GM18867 (cell line): ENCODE measurements at regions not wholly inside any gene's neighbourhood (a gene's known extent, or its start where the extent isn't known, plus 50 kb on each side); places are given as distances from the start of the nearest gene placed in this dataset.

Source experiments
- ATAC-seq: cut with Tn5 transposase; IDR thresholded peaks from one replicate; pipeline ENCODE4 v1.9.1; 2021; ENCODE audit warnings: mild to moderate bottlenecking, moderate library complexity; ENCODE audit not compliant: unreplicated experiment

- ATAC-seq: no peak
Observed at GRCh38 chr1:56168176-56168575, 411.2 kb downstream of the PLPP3 start.

DNA sequence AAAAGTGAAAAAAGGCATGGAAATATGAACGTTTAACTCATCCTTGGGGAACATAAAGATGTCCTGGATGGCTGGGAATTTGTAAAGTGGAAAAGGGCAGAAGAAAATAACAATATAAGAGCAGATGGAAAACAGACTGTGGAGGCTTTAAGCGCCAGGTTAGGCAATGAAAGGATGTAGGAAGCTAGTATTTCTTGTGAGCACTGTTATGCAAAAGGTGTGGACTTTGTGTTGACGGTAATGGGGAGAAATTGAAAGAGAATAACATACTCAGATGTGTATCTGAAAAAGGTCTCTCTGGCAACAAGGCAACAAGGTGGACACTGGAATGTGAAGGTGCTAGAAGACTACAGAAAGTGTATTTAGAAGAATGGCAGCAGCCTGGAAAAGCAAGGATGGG lies 411.8 kb downstream of the PLPP3 start:
- no peak for ATAC-seq

DNA sequence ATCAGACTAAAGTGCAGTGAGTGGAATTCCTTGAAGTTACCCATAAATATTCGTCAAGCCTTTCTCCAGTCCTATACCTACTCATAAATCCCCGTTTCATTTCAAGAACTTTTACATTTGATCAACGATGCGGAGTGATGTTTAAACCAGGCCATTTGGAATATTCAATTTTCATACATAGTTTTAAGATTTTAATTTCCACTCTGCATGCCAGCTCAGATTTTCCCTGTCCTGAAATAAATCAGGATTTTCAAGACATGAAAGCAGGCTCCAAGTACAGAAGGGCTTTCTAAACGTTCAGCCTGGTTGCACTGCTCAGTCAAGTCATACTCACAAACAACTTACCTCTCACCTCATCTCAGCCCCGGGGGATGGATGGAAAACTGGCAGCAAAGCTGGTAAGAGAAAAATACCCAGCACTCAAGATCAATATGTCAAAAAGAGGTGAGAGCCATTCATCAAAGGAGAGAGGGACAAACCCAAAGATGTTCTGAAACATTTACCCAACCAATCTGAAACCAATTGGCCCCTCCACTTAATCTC lies 418.5 kb downstream of the PLPP3 start:
- no peak for ATAC-seq

DNA sequence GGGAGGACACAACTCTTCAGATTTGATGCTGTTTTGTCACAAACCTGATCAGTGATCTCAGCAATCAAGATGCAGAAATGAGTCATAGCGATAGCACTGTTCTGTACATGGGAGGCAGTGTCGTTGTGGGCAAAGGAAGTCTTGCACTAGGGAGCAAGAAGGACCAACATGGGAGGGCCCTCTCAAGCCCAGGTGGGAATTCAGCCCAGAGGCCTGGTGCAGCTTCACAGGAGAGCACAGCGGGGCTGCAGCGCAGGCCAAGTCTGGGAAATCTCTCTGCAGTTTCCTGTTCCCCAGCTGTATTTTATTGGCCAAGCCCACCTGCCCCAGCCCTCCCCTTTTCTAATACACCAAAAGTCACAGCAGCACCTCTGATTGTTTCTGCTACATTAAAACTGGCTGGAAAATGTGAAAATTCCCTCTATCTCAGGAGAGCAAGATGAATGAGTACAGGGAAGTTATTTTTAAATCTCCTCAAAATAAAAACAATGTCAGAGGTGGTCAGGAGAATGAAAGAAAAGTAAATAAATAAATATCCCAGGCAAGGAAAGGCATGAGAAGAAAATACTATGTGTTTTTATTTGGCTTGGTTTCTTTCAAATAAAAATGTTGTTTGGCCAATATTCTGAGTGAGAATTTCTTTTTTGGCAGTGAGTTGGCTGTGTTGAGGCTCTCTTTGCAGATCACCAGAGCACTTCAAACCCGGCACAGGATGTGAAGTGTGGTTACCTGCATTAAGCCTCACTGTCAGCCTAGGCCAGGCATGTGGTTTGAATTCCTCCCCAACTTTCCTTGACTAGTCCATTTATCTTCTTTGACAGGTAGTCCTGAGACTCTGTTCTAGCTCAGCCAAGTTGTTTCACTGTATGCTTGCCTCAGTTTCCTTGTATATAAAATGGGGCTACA lies 422.1 kb downstream of the PLPP3 start:
- no peak for ATAC-seq

DNA sequence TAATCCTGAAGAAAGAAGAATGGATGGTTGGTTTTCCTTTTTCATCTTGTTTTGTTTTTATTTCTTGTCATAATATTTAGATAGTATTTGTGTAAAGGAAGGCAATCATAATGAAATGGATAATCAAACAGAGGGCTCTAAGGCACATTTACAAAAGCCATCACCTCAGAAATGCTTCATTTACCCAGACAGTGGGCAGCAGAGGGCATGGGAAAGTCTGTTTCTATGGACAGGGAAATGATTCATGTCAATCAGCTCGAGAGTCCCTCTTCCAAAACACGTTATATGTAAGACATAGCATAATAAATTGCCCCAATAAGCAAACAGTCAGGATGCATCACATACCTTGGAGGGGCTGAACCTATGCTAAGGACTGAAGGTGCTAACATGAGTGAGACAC lies 426.1 kb downstream of the PLPP3 start:
- ATAC-seq: no peak

DNA sequence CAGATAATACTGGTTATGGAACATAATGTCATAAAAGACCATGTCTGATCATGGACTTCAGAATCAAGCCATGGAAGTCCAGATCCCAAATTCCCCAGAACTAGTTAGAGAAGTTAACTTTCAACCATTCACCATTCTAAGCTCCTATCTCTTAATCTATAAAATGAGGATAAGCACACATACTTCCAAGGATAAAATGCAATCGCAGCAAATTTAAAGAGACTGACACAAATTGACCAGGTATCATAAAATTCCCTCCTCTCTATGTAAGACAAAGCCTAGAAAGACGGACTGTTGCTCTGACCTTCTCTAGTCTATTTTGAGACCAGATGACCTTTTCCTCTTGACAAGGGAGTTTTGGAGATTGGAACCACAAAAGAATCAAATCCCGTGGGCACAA lies 426.7 kb downstream of the PLPP3 start:
- no peak for ATAC-seq

DNA sequence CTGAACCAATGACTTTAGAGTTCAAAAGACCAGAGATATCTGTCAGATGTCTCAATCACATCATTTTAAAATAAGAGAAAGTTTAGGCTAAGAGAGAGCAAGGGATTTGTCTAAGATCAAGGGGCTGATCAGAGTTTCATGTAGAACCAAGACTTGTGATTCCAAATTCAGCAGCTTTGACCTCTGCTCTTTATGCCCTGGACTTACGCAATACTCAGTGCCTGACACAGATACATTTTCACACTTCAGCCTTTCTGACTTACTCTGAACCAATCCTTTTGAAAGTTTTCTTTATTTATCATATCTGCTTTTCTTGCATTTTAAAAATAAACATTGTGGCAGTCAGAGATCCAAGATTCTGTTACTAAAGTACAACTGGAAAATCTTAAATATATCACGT lies 428.0 kb downstream of the PLPP3 start:
- no peak for ATAC-seq

GRCh38 chr1:56150441-56151215 lies 428.7 kb downstream of the PLPP3 start:
- ATAC-seq: no peak

DNA sequence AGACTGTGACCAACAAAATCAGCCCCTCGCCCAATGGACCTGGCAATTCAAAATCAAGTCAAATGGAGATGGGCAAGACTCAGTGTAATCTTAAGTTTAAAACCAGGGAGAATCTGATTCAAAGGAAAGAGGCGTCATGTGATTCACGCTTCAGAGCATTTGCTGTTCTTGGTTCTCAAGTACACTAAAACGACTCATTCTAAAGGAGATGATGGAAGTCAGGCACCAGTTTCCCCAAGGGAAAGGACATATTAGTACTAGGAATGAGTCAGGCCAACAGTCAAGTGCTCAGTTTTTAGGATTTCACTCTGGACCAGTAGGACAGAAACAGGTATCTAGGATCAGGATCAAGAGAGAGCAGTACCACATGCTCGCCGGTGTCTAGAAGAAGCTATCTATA lies 429.6 kb downstream of the PLPP3 start:
- ATAC-seq: no peak

- no peak for ATAC-seq
Observed at GRCh38 chr1:56148326-56149193, 430.8 kb downstream of the PLPP3 start.

DNA sequence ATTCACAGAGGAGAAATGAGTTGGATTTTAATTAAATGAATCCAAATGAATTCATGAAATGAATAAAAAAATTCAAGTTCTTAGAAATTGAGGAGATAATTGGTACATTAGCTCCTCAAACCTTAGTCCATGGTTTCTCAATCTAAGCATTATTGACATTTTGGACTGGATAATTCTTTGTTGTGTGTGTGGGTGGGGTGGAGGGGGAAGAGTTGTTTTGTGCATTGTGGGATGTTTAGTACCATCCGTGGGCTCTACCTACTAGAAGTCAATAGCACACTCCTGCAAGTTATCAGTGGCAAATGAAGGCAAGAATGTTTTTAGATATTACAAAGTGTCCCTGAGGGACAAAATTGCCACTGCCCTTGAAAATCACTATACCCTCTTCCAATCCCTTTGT lies 431.9 kb downstream of the PLPP3 start:
- no peak for ATAC-seq

GRCh38 chr1:56147034-56147433 lies 432.3 kb downstream of the PLPP3 start:
- no peak for ATAC-seq

DNA sequence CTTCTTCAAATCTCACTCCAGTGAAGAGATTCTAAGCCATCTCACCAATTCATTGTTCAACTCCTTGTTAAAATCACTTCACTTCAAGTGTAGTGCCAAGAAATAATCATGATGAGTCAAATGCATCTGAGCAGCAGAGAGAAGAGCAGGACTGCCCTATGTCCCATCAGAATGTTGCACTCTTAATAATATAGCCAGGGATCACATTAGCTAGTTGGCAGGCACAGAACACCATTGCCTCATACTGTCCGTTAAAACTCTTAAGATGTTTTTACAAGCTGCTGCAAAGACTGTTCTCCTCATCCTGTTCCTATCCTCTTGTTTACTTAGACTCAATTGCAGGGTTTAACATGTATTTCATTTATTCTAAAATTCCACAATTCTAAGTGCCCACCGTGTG lies 432.9 kb downstream of the PLPP3 start:
- ATAC-seq: no peak

DNA sequence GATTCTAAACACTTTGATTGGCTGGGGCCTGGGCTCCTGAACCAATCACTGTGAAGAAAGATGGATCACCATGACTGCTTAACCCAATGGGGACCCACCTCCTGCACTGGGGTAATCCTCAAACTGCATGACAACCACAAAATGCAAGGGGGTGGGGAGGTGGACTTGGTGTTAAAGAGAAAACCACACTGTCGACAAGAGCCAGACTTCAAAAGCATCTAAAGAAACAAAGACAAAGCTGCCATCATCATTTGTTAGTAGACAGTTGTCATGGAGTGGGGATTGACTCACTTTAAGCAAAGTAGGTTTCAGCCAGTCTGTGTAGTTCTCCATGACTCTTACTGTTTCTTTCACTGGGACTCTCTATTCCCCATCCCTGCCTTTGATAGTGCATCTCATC lies 433.8 kb downstream of the PLPP3 start:
- ATAC-seq: no peak

- ATAC-seq: no peak
Observed at GRCh38 chr1:56142301-56142700, 437.1 kb downstream of the PLPP3 start.

DNA sequence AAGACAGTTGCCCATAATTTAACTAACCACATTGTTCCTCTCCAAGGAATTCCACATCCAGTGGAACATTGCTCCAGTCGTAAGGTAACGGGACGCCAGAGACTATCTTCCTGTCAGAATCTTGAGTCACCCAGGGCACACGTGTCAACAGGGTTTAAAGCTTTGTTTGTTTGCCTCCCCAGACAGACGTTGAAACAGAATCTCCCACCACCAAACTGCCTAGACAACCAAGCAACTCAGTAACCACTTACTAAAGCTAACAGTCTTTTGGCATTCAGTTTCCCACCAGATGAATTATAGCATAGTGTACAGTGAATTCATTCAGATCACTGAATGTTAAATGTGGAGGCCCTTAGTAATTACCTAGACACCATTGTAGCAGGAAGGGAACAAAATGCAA lies 439.5 kb downstream of the PLPP3 start:
- ATAC-seq: no peak

DNA sequence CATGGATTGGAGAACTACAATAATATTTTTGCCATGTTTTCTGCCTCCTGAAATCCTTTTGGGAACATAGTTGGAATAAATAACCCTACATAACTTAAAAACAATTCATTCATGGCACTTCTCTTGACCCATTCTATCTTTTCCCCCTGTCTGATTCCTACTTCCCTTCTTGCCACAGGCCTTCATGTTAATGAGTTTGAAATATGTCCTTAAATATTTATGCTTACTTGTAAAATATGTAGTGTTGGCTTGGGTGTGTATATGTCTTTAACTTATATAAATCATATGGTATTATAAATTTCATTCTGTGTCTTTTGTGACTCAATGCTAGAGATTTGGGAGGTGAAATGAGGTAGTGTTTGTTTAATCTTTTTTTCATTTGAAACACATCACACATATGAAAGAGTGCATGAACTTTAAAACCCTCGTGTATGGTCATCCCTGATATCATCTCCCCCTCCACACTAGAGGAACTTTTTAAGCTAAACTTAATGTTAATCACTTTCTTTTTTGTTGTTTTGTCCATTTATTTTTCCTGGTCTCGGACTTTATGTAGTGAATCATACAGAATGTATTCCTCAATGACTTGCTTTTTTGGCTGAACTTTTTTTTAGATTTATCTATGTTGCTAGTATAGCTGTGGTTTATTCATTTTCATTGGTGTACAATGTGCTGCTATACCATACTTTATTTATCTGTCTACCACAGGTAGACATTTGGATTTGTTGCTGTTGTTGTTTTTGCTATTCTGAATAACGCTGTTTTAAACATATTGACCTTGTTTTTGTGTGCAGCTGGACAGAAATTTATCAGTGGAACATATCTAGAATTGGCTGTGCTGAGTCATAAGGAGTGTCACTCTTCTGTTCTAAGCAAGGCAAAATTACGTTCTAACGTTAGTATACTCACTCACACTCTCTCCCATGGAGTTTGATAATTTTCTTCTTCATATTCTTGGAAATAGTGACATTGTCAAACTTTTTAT lies 441.6 kb downstream of the PLPP3 start:
- ATAC-seq: no peak

DNA sequence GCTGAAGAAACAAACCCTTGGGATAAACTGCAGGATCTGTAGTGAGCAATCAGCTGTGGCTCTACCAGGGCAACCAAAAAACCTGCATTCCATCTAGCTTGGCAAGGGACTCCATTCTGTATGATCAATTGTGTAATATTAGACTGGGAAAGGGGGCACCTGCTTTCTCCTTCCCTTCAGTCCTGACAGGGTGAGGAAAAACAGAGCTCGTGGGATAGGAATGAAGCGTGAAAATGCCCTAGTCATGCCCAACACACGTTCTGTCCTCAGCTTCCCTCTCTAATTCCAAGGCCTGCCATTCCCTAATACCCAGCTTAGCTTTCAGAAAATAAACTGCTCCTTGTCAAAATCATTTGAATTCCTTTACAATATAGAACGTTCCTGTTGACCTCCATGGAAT lies 442.3 kb downstream of the PLPP3 start:
- no peak for ATAC-seq

DNA sequence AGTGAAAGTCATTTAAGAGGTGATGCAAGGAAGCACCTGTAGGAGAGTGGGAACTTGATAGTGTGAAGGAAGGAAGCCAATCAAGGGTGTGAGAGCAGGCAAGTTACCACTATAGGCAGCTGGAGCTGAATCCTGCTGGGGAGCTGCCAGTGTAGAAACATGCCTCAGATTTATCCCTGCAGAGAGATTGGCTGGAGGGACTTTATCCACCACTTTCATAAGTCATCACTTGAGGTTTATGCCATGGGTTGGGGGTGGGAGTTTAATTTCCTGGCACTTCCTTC lies 443.6 kb downstream of the PLPP3 start:
- ATAC-seq: no peak
